Epithelial cell of proximal tubule (primary cell): ENCODE measurements at regions not wholly inside any gene's neighbourhood (a gene's known extent, or its start where the extent isn't known, plus 50 kb on each side); places are given as distances from the start of the nearest gene placed in this dataset.

Experiments
- DNase-seq: peaks from one replicate; pipeline ENCODE4 v3.0.0-alpha.2; 2011; ENCODE audit warnings: low read depth
- H3K4me3 ChIP-seq: 2 replicates; pipeline ENCODE4 v1.5.1; 2011; ENCODE audit warnings: low read depth, mild to moderate bottlenecking, low read length
- TF ChIP-seq, protein P1 (sequence below): conservative IDR thresholded peaks from 2 replicates; pipeline ENCODE4 v1.5.1; 2012; ENCODE audit warnings: low read depth, mild to moderate bottlenecking, low read length

DNA sequence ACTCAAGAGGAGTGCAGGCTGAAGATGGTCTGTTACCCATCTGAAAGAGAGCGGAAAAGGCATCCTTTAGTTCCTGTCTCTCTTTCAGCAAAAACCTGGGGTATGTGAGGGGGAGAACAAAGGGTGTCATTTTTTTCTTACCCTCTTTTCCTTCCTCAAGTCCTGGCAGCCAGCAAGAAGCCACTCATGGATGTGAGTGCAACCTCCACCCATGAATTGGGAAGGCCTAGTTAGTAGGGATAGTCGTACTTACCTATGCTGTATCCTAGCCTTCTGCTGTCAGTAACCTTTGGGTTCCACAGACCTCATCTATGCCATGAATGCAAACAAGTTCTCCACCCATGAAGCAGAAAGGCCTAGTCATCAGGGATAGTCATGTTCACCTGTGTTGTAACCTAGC is 472.8 kb downstream of the ZIC1 start:
- TF ChIP-seq, protein P1, sequence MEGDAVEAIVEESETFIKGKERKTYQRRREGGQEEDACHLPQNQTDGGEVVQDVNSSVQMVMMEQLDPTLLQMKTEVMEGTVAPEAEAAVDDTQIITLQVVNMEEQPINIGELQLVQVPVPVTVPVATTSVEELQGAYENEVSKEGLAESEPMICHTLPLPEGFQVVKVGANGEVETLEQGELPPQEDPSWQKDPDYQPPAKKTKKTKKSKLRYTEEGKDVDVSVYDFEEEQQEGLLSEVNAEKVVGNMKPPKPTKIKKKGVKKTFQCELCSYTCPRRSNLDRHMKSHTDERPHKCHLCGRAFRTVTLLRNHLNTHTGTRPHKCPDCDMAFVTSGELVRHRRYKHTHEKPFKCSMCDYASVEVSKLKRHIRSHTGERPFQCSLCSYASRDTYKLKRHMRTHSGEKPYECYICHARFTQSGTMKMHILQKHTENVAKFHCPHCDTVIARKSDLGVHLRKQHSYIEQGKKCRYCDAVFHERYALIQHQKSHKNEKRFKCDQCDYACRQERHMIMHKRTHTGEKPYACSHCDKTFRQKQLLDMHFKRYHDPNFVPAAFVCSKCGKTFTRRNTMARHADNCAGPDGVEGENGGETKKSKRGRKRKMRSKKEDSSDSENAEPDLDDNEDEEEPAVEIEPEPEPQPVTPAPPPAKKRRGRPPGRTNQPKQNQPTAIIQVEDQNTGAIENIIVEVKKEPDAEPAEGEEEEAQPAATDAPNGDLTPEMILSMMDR: no peak
- H3K4me3 ChIP-seq: no peak overlapping the region
- no peak for DNase-seq

DNA sequence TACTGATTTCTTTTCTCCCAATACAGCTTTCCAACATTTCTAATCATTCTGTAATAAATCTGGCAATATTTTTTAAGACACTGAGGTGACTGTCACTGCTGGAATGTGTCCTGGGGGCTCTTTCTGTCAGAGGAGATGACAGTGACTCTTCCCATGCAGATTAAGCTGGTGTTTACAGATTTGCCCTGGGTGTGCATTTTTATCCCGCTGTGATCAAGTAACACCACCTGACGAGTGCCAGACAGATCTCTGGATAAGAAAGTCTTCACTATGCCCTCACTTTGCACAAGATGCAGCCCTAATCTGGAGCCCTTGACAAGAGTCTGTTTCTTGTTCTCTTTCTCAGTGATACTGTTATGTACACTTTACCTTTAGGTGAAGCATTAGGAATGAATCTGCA is 477.7 kb downstream of the ZIC1 start:
- TF ChIP-seq, protein P1: no peak
- no peak overlapping the region for H3K4me3 ChIP-seq
- no peak for DNase-seq

DNA sequence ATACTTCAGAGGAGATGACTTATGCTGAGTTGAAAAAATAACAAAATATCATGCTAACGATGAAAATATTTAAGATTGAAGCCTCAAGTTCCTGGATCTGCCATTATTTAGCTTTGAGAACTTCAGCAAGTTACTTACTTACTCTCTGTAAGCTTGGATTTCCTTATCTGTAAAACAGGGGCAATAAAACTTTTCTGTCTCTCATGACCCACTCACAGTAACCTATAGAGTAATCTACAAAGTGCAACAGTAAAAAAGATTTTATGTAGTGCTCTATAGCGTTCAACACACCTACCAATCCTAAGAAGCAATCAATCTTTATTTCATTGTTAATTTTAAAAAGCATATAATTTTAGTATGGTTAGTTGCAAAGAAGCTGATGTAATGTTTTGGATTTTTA is 478.6 kb downstream of the ZIC1 start:
- no peak overlapping the region for H3K4me3 ChIP-seq
- DNase-seq: no peak
- TF ChIP-seq, protein P1: no peak

DNA sequence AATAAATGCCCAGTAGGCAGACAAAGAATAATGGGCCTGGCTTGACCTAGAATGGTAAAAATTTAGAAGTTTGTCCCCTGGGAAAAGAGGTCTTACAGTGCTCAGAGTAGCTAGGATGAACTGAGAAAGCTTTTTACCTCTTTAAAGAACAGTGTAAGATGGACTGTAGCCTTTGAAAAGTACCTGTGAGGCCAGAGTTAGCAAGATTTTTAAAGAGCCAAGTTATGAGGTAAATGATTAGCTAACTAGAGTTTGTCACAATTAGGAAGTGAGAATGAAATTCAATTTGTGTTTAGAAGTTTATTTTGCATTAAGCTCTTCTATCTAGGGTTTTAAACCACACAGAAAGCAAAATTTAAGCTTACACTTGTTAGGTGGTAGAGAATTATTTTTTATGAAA is 480.9 kb downstream of the ZIC1 start:
- DNase-seq: no peak
- H3K4me3 ChIP-seq: no peak overlapping the region
- TF ChIP-seq, protein P1: no peak

- no peak for DNase-seq
- TF ChIP-seq, protein P1: no peak
- H3K4me3 ChIP-seq: no peak overlapping the region
These were observed 486.3 kb downstream of the ZIC1 start for GRCh38 chr3:147895509-147895908.

- no peak for DNase-seq
- TF ChIP-seq, protein P1: no peak
- no peak overlapping the region for H3K4me3 ChIP-seq
These were observed 491.7 kb downstream of the ZIC1 start for GRCh38 chr3:147900851-147901250.

DNA sequence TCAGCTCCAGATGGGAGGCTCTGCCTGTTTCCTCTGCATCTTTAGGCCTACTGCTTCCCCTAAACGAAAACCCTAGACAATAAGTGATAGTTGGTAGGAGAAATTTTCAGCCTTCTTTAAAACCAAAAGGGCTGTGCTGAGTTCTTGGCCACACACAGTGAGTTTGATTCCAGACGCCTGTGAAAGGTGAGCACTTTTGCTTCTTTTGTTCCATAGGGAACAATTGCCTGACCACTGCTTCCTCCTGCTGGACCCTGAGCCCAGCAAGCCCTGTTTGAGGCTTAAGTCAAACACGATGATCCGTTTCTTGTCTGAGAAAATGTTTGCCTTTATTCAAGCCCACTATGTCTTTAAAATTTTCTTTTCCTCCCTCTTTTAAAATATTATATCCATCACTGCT is 493.9 kb downstream of the ZIC1 start:
- TF ChIP-seq, protein P1: no peak
- DNase-seq: no peak
- H3K4me3 ChIP-seq: no peak overlapping the region
